ENCODE measurements at regions not wholly inside any gene's neighbourhood (a gene's known extent, or its start where the extent isn't known, plus 50 kb on each side); places are given as distances from the start of the nearest gene placed in this dataset.

DNA sequence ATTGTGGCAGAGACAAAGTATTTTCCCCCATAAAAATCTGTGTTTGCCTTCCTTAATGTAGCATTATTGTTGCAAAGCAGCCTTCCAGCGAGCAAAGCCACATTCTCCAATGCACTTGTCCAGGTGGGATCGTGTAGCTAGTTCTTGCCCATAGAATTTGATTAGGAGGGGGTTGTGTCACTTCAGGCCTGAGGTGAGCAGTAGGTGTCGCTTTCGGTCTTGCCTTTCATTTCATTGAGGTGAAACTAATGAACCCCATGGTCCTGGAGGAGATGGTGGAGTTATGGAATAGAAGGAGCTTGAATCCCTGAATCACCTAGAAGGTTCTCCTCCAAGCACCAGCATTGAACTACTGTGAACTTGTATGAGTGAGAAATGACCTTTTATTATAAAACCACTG, 318.9 kb upstream of the PBX1 start:
- TF ChIP-seq CTCF (IDR thresholded peaks at IDR 0.05) = no peak
- peaks cover 13% of the 10 kb centered on the region for H3K9me3 Mint-ChIP-seq
- no peaks in the 10 kb centered on the region for H3K9me3 ChIP-seq (ENCODE audit: control insufficient read depth in 1 of 2, insufficient read depth in 1 of 2, low read length in 2 of 2)
- H3K27me3 Mint-ChIP-seq = no peaks in the 10 kb centered on the region
- intact Hi-C loops (cut with DNase I, micrococcal nuclease) = no loop called here
- H3K36me3 Mint-ChIP-seq (ENCODE audit: low read depth) = no peaks in the 10 kb centered on the region
- no peak for ATAC-seq (ENCODE audit: poor library complexity)
- CTCF ChIA-PET = no interaction called here
- no peak overlapping the region for H3K4me3 Mint-ChIP-seq
- no peaks in the 10 kb centered on the region for H3K4me1 Mint-ChIP-seq (ENCODE audit: low read depth)
- POLR2A ChIA-PET = no interaction called here
- DNase-seq = no peak
- no peaks in the 10 kb centered on the region for H3K36me3 ChIP-seq (ENCODE audit: insufficient read depth, low read length)
- no peaks in the 10 kb centered on the region for H3K4me1 ChIP-seq (ENCODE audit: insufficient read depth, low read length)
- no peaks in the 10 kb centered on the region for H3K27me3 ChIP-seq (ENCODE audit: control insufficient read depth in 1 of 2, insufficient read depth in 2 of 2, low read length in 2 of 2)
- H3K4me3 ChIP-seq (ENCODE audit: low read length) = no peak overlapping the region
- no peak overlapping the region for H3K27ac ChIP-seq (ENCODE audit: low read depth in 1 of 2, low read length in 2 of 2)
- no peak overlapping the region for H3K27ac Mint-ChIP-seq

DNA sequence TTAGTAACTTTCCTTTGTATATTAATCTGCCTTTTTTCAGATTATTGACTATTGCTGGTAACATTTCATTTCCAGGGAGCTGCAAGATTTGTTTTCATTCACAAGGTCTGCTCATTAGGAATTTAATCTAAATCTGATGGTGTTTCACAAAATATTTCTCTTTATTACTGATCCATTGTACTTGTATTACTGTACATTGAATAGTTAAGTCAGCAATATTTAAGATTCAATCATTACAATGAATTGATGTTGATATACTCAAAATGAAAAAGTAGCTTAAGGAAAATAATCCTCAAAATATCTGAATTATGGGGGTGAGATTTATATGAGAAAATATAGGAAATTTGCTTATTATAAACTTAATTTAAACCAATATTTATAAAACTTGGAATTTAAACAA, 308.6 kb upstream of the PBX1 start:
- H3K4me3 Mint-ChIP-seq = no peak overlapping the region
- no peaks in the 10 kb centered on the region for H3K36me3 Mint-ChIP-seq (ENCODE audit: low read depth)
- Histone ChIP-seq H3K36me3 (ENCODE audit: insufficient read depth, low read length) (no peaks in the 10 kb centered on the region), H3K9me3 (ENCODE audit: control insufficient read depth in 1 of 2, insufficient read depth in 1 of 2, low read length in 2 of 2) (peaks cover 3 to 14% of the 10 kb centered on the region in 2 experiments), H3K4me1 (ENCODE audit: insufficient read depth, low read length) (no peaks in the 10 kb centered on the region), H3K27me3 (ENCODE audit: control insufficient read depth in 1 of 2, insufficient read depth in 2 of 2, low read length in 2 of 2) (no peaks in the 10 kb centered on the region), H3K4me3 (ENCODE audit: low read length) (no peak overlapping the region), H3K27ac (ENCODE audit: low read depth in 1 of 2, low read length in 2 of 2) (no peak overlapping the region)
- ATAC-seq (ENCODE audit: poor library complexity) = no peak
- CTCF ChIA-PET = no interaction called here
- H3K9me3 Mint-ChIP-seq = peaks cover 18% of the 10 kb centered on the region
- intact Hi-C loops (cut with DNase I, micrococcal nuclease) = no loop called here
- H3K27ac Mint-ChIP-seq = no peak overlapping the region
- H3K4me1 Mint-ChIP-seq (ENCODE audit: low read depth) = no peaks in the 10 kb centered on the region
- no peaks in the 10 kb centered on the region for H3K27me3 Mint-ChIP-seq
- POLR2A ChIA-PET = no interaction called here
- DNase-seq = no peak
- TF ChIP-seq CTCF (IDR thresholded peaks at IDR 0.05) = no peak

- H3K27me3 ChIP-seq (ENCODE audit: control insufficient read depth in 1 of 2, insufficient read depth in 2 of 2, low read length in 2 of 2) = no peaks in the 10 kb centered on the region
- Mint-ChIP-seq H3K36me3 (ENCODE audit: low read depth) (no peaks in the 10 kb centered on the region), H3K4me1 (ENCODE audit: low read depth) (no peaks in the 10 kb centered on the region), H3K27me3 (no peaks in the 10 kb centered on the region), H3K9me3 (peaks cover 26% of the 10 kb centered on the region), H3K27ac (no peak overlapping the region), H3K4me3 (no peak overlapping the region)
- intact Hi-C loops (cut with DNase I, micrococcal nuclease) = no loop called here
- no peak overlapping the region for H3K4me3 ChIP-seq (ENCODE audit: low read length)
- ChIA-PET POLR2A (no interaction called here), CTCF (no interaction called here)
- no peak for DNase-seq
- TF ChIP-seq CTCF (IDR thresholded peaks at IDR 0.05) = no peak
- H3K36me3 ChIP-seq (ENCODE audit: insufficient read depth, low read length) = no peaks in the 10 kb centered on the region
- ATAC-seq (ENCODE audit: poor library complexity) = no peak
- H3K9me3 ChIP-seq (ENCODE audit: control insufficient read depth in 1 of 2, insufficient read depth in 1 of 2, low read length in 2 of 2) = peaks cover 3 to 12% of the 10 kb centered on the region in 2 experiments
- no peak overlapping the region for H3K27ac ChIP-seq (ENCODE audit: low read depth in 1 of 2, low read length in 2 of 2)
- H3K4me1 ChIP-seq (ENCODE audit: insufficient read depth, low read length) = no peaks in the 10 kb centered on the region
Observed at GRCh38 chr1:164256456-164256855, 302.5 kb upstream of the PBX1 start.
